ENCODE measurements at regions not wholly inside any gene's neighbourhood (a gene's known extent, or its start where the extent isn't known, plus 50 kb on each side); places are given as distances from the start of the nearest gene placed in this dataset.

GRCh38 chr2:52022006-52022405, 990.1 kb upstream of the NRXN1 start:
- no peak for TF ChIP-seq TAF1 (IDR thresholded peaks at IDR 0.05; ENCODE audit: borderline replicate concordance, insufficient read depth, low read length)
- no peak for TF ChIP-seq REST (IDR thresholded peaks at IDR 0.05; ENCODE audit: insufficient read depth in 1 of 2, low read depth in 2 of 2, low read length in 2 of 2)
- no peak for TF ChIP-seq POLR2AphosphoS5 (IDR thresholded peaks at IDR 0.05; ENCODE audit: low read depth, low read length)
- TF ChIP-seq FOXP2 (optimal IDR thresholded peaks at IDR 0.05; ENCODE audit: borderline replicate concordance, extremely low read depth, extremely low read length, insufficient read depth): no peak
- TF ChIP-seq SIN3A (IDR thresholded peaks at IDR 0.05; ENCODE audit: borderline replicate concordance, insufficient read depth, low read length): no peak

GRCh38 chr2:52017646-52018235, 985.8 kb upstream of the NRXN1 start:
- TF ChIP-seq FOXP2 (optimal IDR thresholded peaks at IDR 0.05; ENCODE audit: borderline replicate concordance, extremely low read depth, extremely low read length, insufficient read depth) (no peak), TAF1 (IDR thresholded peaks at IDR 0.05; ENCODE audit: borderline replicate concordance, insufficient read depth, low read length) (no peak), SIN3A (IDR thresholded peaks at IDR 0.05; ENCODE audit: borderline replicate concordance, insufficient read depth, low read length) (no peak), REST (IDR thresholded peaks at IDR 0.05; ENCODE audit: insufficient read depth in 1 of 2, low read depth in 2 of 2, low read length in 2 of 2) (no peak), POLR2AphosphoS5 (IDR thresholded peaks at IDR 0.05; ENCODE audit: low read depth, low read length) (no peak)

DNA sequence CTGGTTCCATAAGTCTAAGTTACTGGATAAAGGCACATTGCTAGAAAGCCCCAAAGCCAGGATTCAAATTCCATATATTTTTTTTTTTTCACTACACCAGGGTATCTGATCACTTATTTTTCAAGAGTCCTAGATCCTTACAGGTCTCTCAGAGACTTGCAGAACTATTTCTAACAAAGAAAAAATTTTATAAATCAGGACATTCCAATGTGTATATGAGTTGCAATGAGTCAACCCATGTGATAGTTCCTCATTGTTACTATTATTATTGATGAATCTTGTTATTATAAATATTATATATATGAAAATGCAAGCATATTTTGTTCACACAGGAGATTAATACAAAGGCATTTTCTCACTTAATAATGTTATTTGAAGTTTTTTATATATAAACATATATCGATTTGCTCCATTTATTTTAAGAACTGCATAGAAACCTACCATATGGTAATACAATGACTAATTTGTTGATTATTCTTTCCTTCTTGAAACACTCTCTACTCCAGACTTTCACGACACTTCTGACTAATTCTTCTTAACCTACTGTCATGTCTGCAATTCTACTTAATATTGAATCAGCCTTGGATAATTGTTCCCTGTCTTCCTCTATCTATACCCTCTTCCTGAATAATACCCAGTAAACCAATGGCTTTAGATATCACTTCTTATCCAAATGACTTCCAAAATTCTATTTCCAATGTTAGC, 968.4 kb upstream of the NRXN1 start:
- TF ChIP-seq TAF1 (IDR thresholded peaks at IDR 0.05; ENCODE audit: borderline replicate concordance, insufficient read depth, low read length) (no peak), REST (IDR thresholded peaks at IDR 0.05; ENCODE audit: insufficient read depth in 1 of 2, low read depth in 2 of 2, low read length in 2 of 2) (no peak), POLR2AphosphoS5 (IDR thresholded peaks at IDR 0.05; ENCODE audit: low read depth, low read length) (no peak), FOXP2 (optimal IDR thresholded peaks at IDR 0.05; ENCODE audit: borderline replicate concordance, extremely low read depth, extremely low read length, insufficient read depth) (no peak), SIN3A (IDR thresholded peaks at IDR 0.05; ENCODE audit: borderline replicate concordance, insufficient read depth, low read length) (no peak)

- no peak for TF ChIP-seq REST (IDR thresholded peaks at IDR 0.05; ENCODE audit: insufficient read depth in 1 of 2, low read depth in 2 of 2, low read length in 2 of 2)
- TF ChIP-seq SIN3A (IDR thresholded peaks at IDR 0.05; ENCODE audit: borderline replicate concordance, insufficient read depth, low read length): no peak
- no peak for TF ChIP-seq TAF1 (IDR thresholded peaks at IDR 0.05; ENCODE audit: borderline replicate concordance, insufficient read depth, low read length)
- TF ChIP-seq FOXP2 (optimal IDR thresholded peaks at IDR 0.05; ENCODE audit: borderline replicate concordance, extremely low read depth, extremely low read length, insufficient read depth): no peak
- no peak for TF ChIP-seq POLR2AphosphoS5 (IDR thresholded peaks at IDR 0.05; ENCODE audit: low read depth, low read length)
These were observed 967.0 kb upstream of the NRXN1 start for GRCh38 chr2:51998890-51999289.

Measured in PFSK-1 (cell line).